Naive thymus-derived CD4-positive, alpha-beta T cell (primary cell): ENCODE measurements at regions not wholly inside any gene's neighbourhood (a gene's known extent, or its start where the extent isn't known, plus 50 kb on each side); places are given as distances from the start of the nearest gene placed in this dataset.

Experiments used
- ATAC-seq: fragments of 150-1000 bp; cut with Tn5 transposase; 2 replicates; pipeline ENCODE4 v1.10.0; 2021; ENCODE audit warnings: mild to moderate bottlenecking, moderate library complexity
- CTCF ChIA-PET: fragments of 350-600 bp; sonication (Branson Sonifier 250); formaldehyde crosslinking; loops from one replicate; lab custom pipeline; 2021; ENCODE audit warnings: antibody characterized with exemption; lab: Charles Lee
- POLR2A ChIA-PET: fragments of 350-600 bp; sonication (Branson Sonifier 250); formaldehyde crosslinking; loops from one replicate; lab custom pipeline; 2021; ENCODE audit warnings: antibody characterized with exemption, inconsistent platforms; lab: Charles Lee
- DNase-seq, 9 donors: peaks; one replicate each; pipeline versions ENCODE4 v3.0.0 to v3.0.0-alpha.2; 2020 to 2022; ENCODE audit warnings: mixed read lengths in 1 of 9
- H3K27ac ChIP-seq: one replicate; pipeline ENCODE4 v1.7.0; 2013; ENCODE audit warnings: mild to moderate bottlenecking, low read depth, low read length, moderate library complexity
- H3K27me3 ChIP-seq, 2 donors: one replicate each; pipeline ENCODE4 v1.7.0; 2013; ENCODE audit warnings: low read length in 2 of 2, mild to moderate bottlenecking in 2 of 2, moderate library complexity in 2 of 2; ENCODE audit not compliant: control insufficient read depth in 2 of 2, insufficient read depth in 2 of 2
- H3K36me3 ChIP-seq, 3 experiments: 1 replicate in 2 of 3; 2 replicates in 1 of 3; pipeline ENCODE4 v1.7.0; 2013; ENCODE audit warnings: low read length in 3 of 3, mild to moderate bottlenecking in 3 of 3, moderate library complexity in 1 of 3; ENCODE audit not compliant: insufficient read depth in 3 of 3, control insufficient read depth in 2 of 3
- H3K4me1 ChIP-seq, 2 donors: one replicate each; pipeline ENCODE4 v1.7.0; 2013; ENCODE audit warnings: low read length in 2 of 2, mild to moderate bottlenecking in 2 of 2, moderate library complexity in 1 of 2; ENCODE audit not compliant: control insufficient read depth in 2 of 2, insufficient read depth in 2 of 2
- H3K4me3 ChIP-seq: 2 replicates; pipeline ENCODE4 v1.7.0; 2013; ENCODE audit warnings: mild to moderate bottlenecking, low read length
- H3K9me3 ChIP-seq, 3 experiments: 1 replicate in 2 of 3; 2 replicates in 1 of 3; pipeline ENCODE4 v1.7.0; 2013; ENCODE audit warnings: low read length in 3 of 3; ENCODE audit not compliant: control insufficient read depth in 2 of 3
- H3K27ac Mint-ChIP-seq, 9 donors: one replicate each; pipeline ENCODE4 v1.8.0; 2020 to 2022; ENCODE audit warnings: mixed read lengths in 9 of 9, mild to moderate bottlenecking in 8 of 9, moderate library complexity in 5 of 9, inconsistent platforms in 2 of 9
- H3K27me3 Mint-ChIP-seq, 5 donors: one replicate each; pipeline ENCODE4 v1.8.0; 2021 to 2022; ENCODE audit warnings: mixed read lengths in 5 of 5, mild to moderate bottlenecking in 1 of 5
- H3K36me3 Mint-ChIP-seq, 5 donors: one replicate each; pipeline ENCODE4 v1.8.0; 2020 to 2022; ENCODE audit warnings: mixed read lengths in 5 of 5, mild to moderate bottlenecking in 3 of 5, inconsistent platforms in 1 of 5
- H3K4me1 Mint-ChIP-seq, 7 donors: one replicate each; pipeline ENCODE4 v1.8.0; 2020 to 2022; ENCODE audit warnings: mixed read lengths in 7 of 7, mild to moderate bottlenecking in 3 of 7, inconsistent platforms in 1 of 7
- H3K4me3 Mint-ChIP-seq, 10 donors: one replicate each; pipeline ENCODE4 v1.8.0; 2020 to 2022; ENCODE audit warnings: mild to moderate bottlenecking in 10 of 10, mixed read lengths in 10 of 10, moderate library complexity in 6 of 10, inconsistent platforms in 2 of 10
- H3K9me3 Mint-ChIP-seq, 11 donors: one replicate each; pipeline ENCODE4 v1.8.0; 2020 to 2022; ENCODE audit warnings: mixed read lengths in 11 of 11, mild to moderate bottlenecking in 4 of 11, inconsistent platforms in 1 of 11, moderate library complexity in 1 of 11
- intact Hi-C, 2 donors: fragments of 100-400 bp; cut with micrococcal nuclease; formaldehyde crosslinking; loops; one replicate each; pipeline ENCODE4 v1.15.1; 2023

GRCh38 chr14:94679106-94679810 is 67.1 kb downstream of the SERPINA3 start:
- intact Hi-C loops = no loop called here
- no peak overlapping the region for H3K4me3 ChIP-seq
- Mint-ChIP-seq H3K27me3 (peaks cover 0 to 41% (median 14%) of the 10 kb centered on the region in 5 donors), H3K9me3 (peaks cover 0 to 3% (median 0%) of the 10 kb centered on the region in 11 donors), H3K4me1 (no peaks in the 10 kb centered on the region), H3K27ac (no peak overlapping the region), H3K36me3 (no peaks in the 10 kb centered on the region), H3K4me3 (no peak overlapping the region)
- H3K9me3 ChIP-seq = no peaks in the 10 kb centered on the region
- DNase-seq = no peak
- H3K27me3 ChIP-seq = no peaks in the 10 kb centered on the region
- ChIA-PET CTCF (no interaction called here), POLR2A (no interaction called here)
- no peak for ATAC-seq
- H3K36me3 ChIP-seq = no peaks in the 10 kb centered on the region
- H3K4me1 ChIP-seq = no peaks in the 10 kb centered on the region
- H3K27ac ChIP-seq = no peak overlapping the region

DNA sequence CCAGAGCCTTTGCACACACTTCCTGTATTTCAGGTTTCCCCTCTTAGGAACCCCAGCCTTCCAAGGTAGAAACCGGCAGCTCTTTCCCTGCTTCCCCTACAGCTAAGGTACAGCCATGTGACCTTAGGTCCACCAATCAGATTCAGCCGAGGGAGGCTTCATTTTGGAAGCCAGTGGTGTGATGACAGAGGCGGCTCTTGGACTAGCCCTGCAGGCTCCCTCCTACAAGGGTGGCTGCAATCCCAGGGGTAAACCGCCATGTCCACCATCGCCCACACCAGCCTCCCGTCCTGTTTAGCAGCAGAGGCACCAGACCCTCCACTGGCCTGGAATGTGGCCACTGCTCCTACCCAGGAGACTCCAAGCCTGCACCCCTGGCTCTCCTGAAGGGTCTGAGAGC is 65.6 kb downstream of the SERPINA3 start:
- intact Hi-C loops = no loop called here
- no peak overlapping the region for H3K4me3 ChIP-seq
- H3K27ac Mint-ChIP-seq = no peak overlapping the region
- no peak for ATAC-seq
- no peaks in the 10 kb centered on the region for H3K9me3 ChIP-seq
- H3K27ac ChIP-seq = no peak overlapping the region
- H3K36me3 ChIP-seq = no peaks in the 10 kb centered on the region
- POLR2A ChIA-PET = no interaction called here
- no peaks in the 10 kb centered on the region for H3K36me3 Mint-ChIP-seq
- H3K27me3 Mint-ChIP-seq = peaks cover 0 to 41% (median 14%) of the 10 kb centered on the region in 5 donors
- H3K4me1 Mint-ChIP-seq = no peaks in the 10 kb centered on the region
- H3K9me3 Mint-ChIP-seq = peaks cover 0 to 3% (median 0%) of the 10 kb centered on the region in 11 donors
- CTCF ChIA-PET = no interaction called here
- DNase-seq = no peak
- no peaks in the 10 kb centered on the region for H3K4me1 ChIP-seq
- no peaks in the 10 kb centered on the region for H3K27me3 ChIP-seq
- H3K4me3 Mint-ChIP-seq = no peak overlapping the region

GRCh38 chr14:94677213-94677612 is 65.0 kb downstream of the SERPINA3 start:
- Histone ChIP-seq H3K9me3 (no peaks in the 10 kb centered on the region), H3K4me1 (no peaks in the 10 kb centered on the region), H3K36me3 (no peaks in the 10 kb centered on the region), H3K27ac (no peak overlapping the region), H3K4me3 (no peak overlapping the region), H3K27me3 (no peaks in the 10 kb centered on the region)
- DNase-seq (no peak), ATAC-seq (no peak)
- no peaks in the 10 kb centered on the region for H3K36me3 Mint-ChIP-seq
- no peaks in the 10 kb centered on the region for H3K4me1 Mint-ChIP-seq
- POLR2A ChIA-PET = no interaction called here
- H3K9me3 Mint-ChIP-seq = peaks cover 0 to 3% (median 0%) of the 10 kb centered on the region in 11 donors
- intact Hi-C loops = no loop called here
- no peak overlapping the region for H3K4me3 Mint-ChIP-seq
- CTCF ChIA-PET = no interaction called here
- no peak overlapping the region for H3K27ac Mint-ChIP-seq
- H3K27me3 Mint-ChIP-seq = peaks cover 0 to 37% (median 14%) of the 10 kb centered on the region in 5 donors

GRCh38 chr14:94676495-94677185 is 64.4 kb downstream of the SERPINA3 start:
- no peak for ATAC-seq
- Mint-ChIP-seq H3K9me3 (peaks cover 0 to 3% (median 0%) of the 10 kb centered on the region in 11 donors), H3K4me3 (no peak overlapping the region), H3K4me1 (no peaks in the 10 kb centered on the region), H3K27ac (no peak overlapping the region), H3K36me3 (no peaks in the 10 kb centered on the region), H3K27me3 (peaks cover 0 to 34% (median 14%) of the 10 kb centered on the region in 5 donors)
- Histone ChIP-seq H3K4me1 (no peaks in the 10 kb centered on the region), H3K36me3 (no peaks in the 10 kb centered on the region), H3K27ac (no peak overlapping the region), H3K27me3 (no peaks in the 10 kb centered on the region), H3K9me3 (no peaks in the 10 kb centered on the region), H3K4me3 (no peak overlapping the region)
- POLR2A ChIA-PET = no interaction called here
- CTCF ChIA-PET = no interaction called here
- intact Hi-C loops = no loop called here
- DNase-seq = no peak

GRCh38 chr14:94675036-94675435 is 62.8 kb downstream of the SERPINA3 start:
- no peak overlapping the region for H3K27ac ChIP-seq
- H3K36me3 ChIP-seq = no peaks in the 10 kb centered on the region
- no peak overlapping the region for H3K4me3 ChIP-seq
- DNase-seq = no peak
- POLR2A ChIA-PET = no interaction called here
- no peaks in the 10 kb centered on the region for H3K36me3 Mint-ChIP-seq
- H3K9me3 Mint-ChIP-seq = peaks cover 0 to 3% (median 0%) of the 10 kb centered on the region in 11 donors
- intact Hi-C loops = no loop called here
- no peak for ATAC-seq
- H3K9me3 ChIP-seq = no peaks in the 10 kb centered on the region
- H3K4me1 ChIP-seq = no peaks in the 10 kb centered on the region
- H3K4me1 Mint-ChIP-seq = no peaks in the 10 kb centered on the region
- CTCF ChIA-PET = no interaction called here
- no peaks in the 10 kb centered on the region for H3K27me3 ChIP-seq
- peak overlapping the region in 1 of 9 donors; percentile 12 for H3K27ac Mint-ChIP-seq
- H3K27me3 Mint-ChIP-seq = peaks cover 0 to 32% (median 15%) of the 10 kb centered on the region in 5 donors
- no peak overlapping the region for H3K4me3 Mint-ChIP-seq

DNA sequence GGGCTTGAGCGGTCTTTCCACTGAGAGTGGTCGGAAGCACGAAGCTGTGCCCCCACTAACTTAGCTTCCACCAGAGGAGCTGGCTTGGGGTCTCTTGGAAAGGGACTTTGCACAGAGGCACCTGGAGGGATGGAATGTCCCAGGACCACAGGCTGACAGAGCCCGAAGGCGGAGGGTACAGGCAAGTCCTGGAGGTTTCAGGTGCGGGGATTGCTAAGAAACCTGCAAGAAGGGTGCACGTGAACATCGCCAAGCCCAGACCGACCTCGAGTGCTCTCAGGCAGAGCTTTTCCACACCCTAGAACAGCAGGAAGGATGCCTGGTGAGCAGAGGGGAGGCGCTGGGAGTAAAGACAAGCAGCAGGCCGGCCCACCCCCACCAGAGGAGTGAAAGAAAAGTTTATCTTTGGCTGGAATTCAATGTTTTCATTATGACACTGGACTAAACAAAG is 61.6 kb downstream of the SERPINA3 start:
- ATAC-seq (no peak), DNase-seq (no peak)
- Histone ChIP-seq H3K4me1 (no peaks in the 10 kb centered on the region), H3K4me3 (no peak overlapping the region), H3K27ac (no peak overlapping the region), H3K9me3 (no peaks in the 10 kb centered on the region), H3K27me3 (no peaks in the 10 kb centered on the region), H3K36me3 (no peaks in the 10 kb centered on the region)
- ChIA-PET CTCF (no interaction called here), POLR2A (no interaction called here)
- Mint-ChIP-seq H3K27ac (no peak overlapping the region), H3K36me3 (no peaks in the 10 kb centered on the region), H3K4me3 (no peak overlapping the region), H3K4me1 (no peaks in the 10 kb centered on the region), H3K9me3 (peaks cover 0 to 3% (median 0%) of the 10 kb centered on the region in 11 donors), H3K27me3 (peaks cover 2 to 29% (median 16%) of the 10 kb centered on the region in 5 donors)
- intact Hi-C loops = no loop called here
